Memory B cell (primary cell): ENCODE measurements at regions not wholly inside any gene's neighbourhood (a gene's known extent, or its start where the extent isn't known, plus 50 kb on each side); places are given as distances from the start of the nearest gene placed in this dataset.
"Not testable (repeated sequence)": the region's sequence is repeated elsewhere in the genome, so short reads cannot be mapped to it uniquely, and the experiment has no call there.

ENCODE experiments used
- ATAC-seq: fragments of 150-1000 bp; cut with Tn5 transposase; 2 replicates; pipeline ENCODE4 v1.10.0; 2021; ENCODE audit warnings: low read depth, mild to moderate bottlenecking, moderate library complexity
- DNase-seq, 2 donors: peaks; one replicate each; pipeline ENCODE4 v3.0.0; 2022; ENCODE audit warnings: low spot score in 2 of 2
- H3K27ac Mint-ChIP-seq: one replicate; pipeline ENCODE4 v1.8.0; 2022; ENCODE audit warnings: mild to moderate bottlenecking, moderate library complexity, mixed read lengths
- H3K27me3 Mint-ChIP-seq: one replicate; pipeline ENCODE4 v1.8.0; 2022; ENCODE audit warnings: mixed read lengths
- H3K36me3 Mint-ChIP-seq: one replicate; pipeline ENCODE4 v1.8.0; 2022; ENCODE audit warnings: mild to moderate bottlenecking, mixed read lengths
- H3K4me1 Mint-ChIP-seq: one replicate; pipeline ENCODE4 v1.8.0; 2022; ENCODE audit warnings: mixed read lengths
- H3K4me3 Mint-ChIP-seq: one replicate; pipeline ENCODE4 v1.8.0; 2022; ENCODE audit warnings: mild to moderate bottlenecking, moderate library complexity, mixed read lengths
- H3K9me3 Mint-ChIP-seq: one replicate; pipeline ENCODE4 v1.8.0; 2022; ENCODE audit warnings: mixed read lengths

GRCh38 chr3:182491577-182491976, 301.7 kb upstream of the ATP11B start:
- ATAC-seq (no peak), DNase-seq (no peak)
- no peak overlapping the region for H3K4me3 Mint-ChIP-seq
- no peaks in the 10 kb centered on the region for H3K27me3 Mint-ChIP-seq
- H3K36me3 Mint-ChIP-seq, result no peaks in the 10 kb centered on the region
- no peak overlapping the region for H3K27ac Mint-ChIP-seq
- H3K9me3 Mint-ChIP-seq, result no peaks in the 10 kb centered on the region
- no peaks in the 10 kb centered on the region for H3K4me1 Mint-ChIP-seq

- ATAC-seq (no peak), DNase-seq (no peak)
- no peaks in the 10 kb centered on the region for H3K4me1 Mint-ChIP-seq
- H3K4me3 Mint-ChIP-seq, result no peak overlapping the region
- H3K36me3 Mint-ChIP-seq, result no peaks in the 10 kb centered on the region
- no peaks in the 10 kb centered on the region for H3K27me3 Mint-ChIP-seq
- no peak overlapping the region for H3K27ac Mint-ChIP-seq
- no peaks in the 10 kb centered on the region for H3K9me3 Mint-ChIP-seq
Measured at GRCh38 chr3:182492536-182492935, 300.8 kb upstream of the ATP11B start.

GRCh38 chr3:182500289-182500688, 293.0 kb upstream of the ATP11B start:
- H3K4me1 Mint-ChIP-seq, result no peaks in the 10 kb centered on the region
- DNase-seq (no peak), ATAC-seq (no peak)
- H3K9me3 Mint-ChIP-seq, result no peaks in the 10 kb centered on the region
- no peak overlapping the region for H3K4me3 Mint-ChIP-seq
- H3K27ac Mint-ChIP-seq, result no peak overlapping the region
- H3K36me3 Mint-ChIP-seq, result no peaks in the 10 kb centered on the region
- H3K27me3 Mint-ChIP-seq, result no peaks in the 10 kb centered on the region

- Mint-ChIP-seq H3K4me1 (no peaks in the 10 kb centered on the region), H3K36me3 (no peaks in the 10 kb centered on the region), H3K4me3 (no peak overlapping the region), H3K27me3 (peaks cover 4% of the 10 kb centered on the region), H3K27ac (no peak overlapping the region), H3K9me3 (no peaks in the 10 kb centered on the region)
- DNase-seq (no peak), ATAC-seq (no peak)
Measured at GRCh38 chr3:182501856-182502255, 291.4 kb upstream of the ATP11B start.

GRCh38 chr3:182503401-182503800, 289.9 kb upstream of the ATP11B start:
- H3K4me3 Mint-ChIP-seq, result no peak overlapping the region
- ATAC-seq, result no peak

GRCh38 chr3:182508919-182509711, 284.2 kb upstream of the ATP11B start:
- H3K27ac Mint-ChIP-seq, result no peak overlapping the region
- no peaks in the 10 kb centered on the region for H3K4me1 Mint-ChIP-seq
- no peaks in the 10 kb centered on the region for H3K9me3 Mint-ChIP-seq
- H3K36me3 Mint-ChIP-seq, result no peaks in the 10 kb centered on the region
- no peak overlapping the region for H3K4me3 Mint-ChIP-seq
- peaks cover 7% of the 10 kb centered on the region for H3K27me3 Mint-ChIP-seq
- DNase-seq, result no peak
- no peak for ATAC-seq

More at GRCh38 chr3:182503401-182503800, 289.9 kb upstream of the ATP11B start:
- Mint-ChIP-seq H3K9me3 (no peaks in the 10 kb centered on the region), H3K4me1 (no peaks in the 10 kb centered on the region), H3K27ac (no peak overlapping the region), H3K27me3 (peaks cover 7% of the 10 kb centered on the region), H3K36me3 (no peaks in the 10 kb centered on the region)
- no peak for DNase-seq

- no peak for ATAC-seq
- no peaks in the 10 kb centered on the region for H3K9me3 Mint-ChIP-seq
Measured at GRCh38 chr3:182509844-182510460, 283.4 kb upstream of the ATP11B start.

GRCh38 chr3:182514236-182514964, 278.9 kb upstream of the ATP11B start:
- no peak overlapping the region for H3K4me3 Mint-ChIP-seq
- no peaks in the 10 kb centered on the region for H3K36me3 Mint-ChIP-seq
- H3K9me3 Mint-ChIP-seq, result no peaks in the 10 kb centered on the region
- DNase-seq (no peak), ATAC-seq (no peak)
- H3K27me3 Mint-ChIP-seq, result no peaks in the 10 kb centered on the region
- no peak overlapping the region for H3K27ac Mint-ChIP-seq
- H3K4me1 Mint-ChIP-seq, result no peaks in the 10 kb centered on the region

More at GRCh38 chr3:182509844-182510460, 283.4 kb upstream of the ATP11B start:
- Mint-ChIP-seq H3K4me1 (no peaks in the 10 kb centered on the region), H3K36me3 (no peaks in the 10 kb centered on the region), H3K27ac (no peak overlapping the region), H3K27me3 (peaks cover 7% of the 10 kb centered on the region), H3K4me3 (no peak overlapping the region)
- no peak for DNase-seq

- no peak overlapping the region for H3K4me3 Mint-ChIP-seq
- no peaks in the 10 kb centered on the region for H3K27me3 Mint-ChIP-seq
- ATAC-seq (no peak), DNase-seq (no peak)
- no peaks in the 10 kb centered on the region for H3K36me3 Mint-ChIP-seq
- no peaks in the 10 kb centered on the region for H3K4me1 Mint-ChIP-seq
- no peaks in the 10 kb centered on the region for H3K9me3 Mint-ChIP-seq
- no peak overlapping the region for H3K27ac Mint-ChIP-seq
Measured at GRCh38 chr3:182516597-182517336, 276.5 kb upstream of the ATP11B start.

- Mint-ChIP-seq H3K9me3 (no peaks in the 10 kb centered on the region), H3K27ac (no peak overlapping the region), H3K36me3 (no peaks in the 10 kb centered on the region), H3K4me1 (no peaks in the 10 kb centered on the region), H3K4me3 (no peak overlapping the region), H3K27me3 (no peaks in the 10 kb centered on the region)
- ATAC-seq, result no peak
- DNase-seq, result no peak
Measured at GRCh38 chr3:182519569-182519968, 273.7 kb upstream of the ATP11B start.

- H3K4me3 Mint-ChIP-seq, result no peak overlapping the region
Measured at GRCh38 chr3:182521339-182521738, 272.0 kb upstream of the ATP11B start.

GRCh38 chr3:182523424-182523823, 269.9 kb upstream of the ATP11B start:
- H3K36me3 Mint-ChIP-seq, H3K27me3 Mint-ChIP-seq, ATAC-seq, H3K4me3 Mint-ChIP-seq, H3K9me3 Mint-ChIP-seq, H3K27ac Mint-ChIP-seq, DNase-seq, H3K4me1 Mint-ChIP-seq: not testable (repeated sequence)

More at GRCh38 chr3:182521339-182521738, 272.0 kb upstream of the ATP11B start:
- H3K4me1 Mint-ChIP-seq, result no peaks in the 10 kb centered on the region
- H3K27ac Mint-ChIP-seq, result no peak overlapping the region
- H3K9me3 Mint-ChIP-seq, result no peaks in the 10 kb centered on the region
- no peaks in the 10 kb centered on the region for H3K27me3 Mint-ChIP-seq
- H3K36me3 Mint-ChIP-seq, result no peaks in the 10 kb centered on the region
- ATAC-seq (no peak), DNase-seq (no peak)

- H3K4me3 Mint-ChIP-seq, result no peak overlapping the region
- H3K4me1 Mint-ChIP-seq, result no peaks in the 10 kb centered on the region
- H3K9me3 Mint-ChIP-seq, result no peaks in the 10 kb centered on the region
- peaks cover 2% of the 10 kb centered on the region for H3K27me3 Mint-ChIP-seq
- DNase-seq (no peak), ATAC-seq (no peak)
- no peak overlapping the region for H3K27ac Mint-ChIP-seq
- H3K36me3 Mint-ChIP-seq, result no peaks in the 10 kb centered on the region
Measured at GRCh38 chr3:182523836-182524235, 269.5 kb upstream of the ATP11B start.
